ENCODE measurements at regions not wholly inside any gene's neighbourhood (a gene's known extent, or its start where the extent isn't known, plus 50 kb on each side); places are given as distances from the start of the nearest gene placed in this dataset.

DNA sequence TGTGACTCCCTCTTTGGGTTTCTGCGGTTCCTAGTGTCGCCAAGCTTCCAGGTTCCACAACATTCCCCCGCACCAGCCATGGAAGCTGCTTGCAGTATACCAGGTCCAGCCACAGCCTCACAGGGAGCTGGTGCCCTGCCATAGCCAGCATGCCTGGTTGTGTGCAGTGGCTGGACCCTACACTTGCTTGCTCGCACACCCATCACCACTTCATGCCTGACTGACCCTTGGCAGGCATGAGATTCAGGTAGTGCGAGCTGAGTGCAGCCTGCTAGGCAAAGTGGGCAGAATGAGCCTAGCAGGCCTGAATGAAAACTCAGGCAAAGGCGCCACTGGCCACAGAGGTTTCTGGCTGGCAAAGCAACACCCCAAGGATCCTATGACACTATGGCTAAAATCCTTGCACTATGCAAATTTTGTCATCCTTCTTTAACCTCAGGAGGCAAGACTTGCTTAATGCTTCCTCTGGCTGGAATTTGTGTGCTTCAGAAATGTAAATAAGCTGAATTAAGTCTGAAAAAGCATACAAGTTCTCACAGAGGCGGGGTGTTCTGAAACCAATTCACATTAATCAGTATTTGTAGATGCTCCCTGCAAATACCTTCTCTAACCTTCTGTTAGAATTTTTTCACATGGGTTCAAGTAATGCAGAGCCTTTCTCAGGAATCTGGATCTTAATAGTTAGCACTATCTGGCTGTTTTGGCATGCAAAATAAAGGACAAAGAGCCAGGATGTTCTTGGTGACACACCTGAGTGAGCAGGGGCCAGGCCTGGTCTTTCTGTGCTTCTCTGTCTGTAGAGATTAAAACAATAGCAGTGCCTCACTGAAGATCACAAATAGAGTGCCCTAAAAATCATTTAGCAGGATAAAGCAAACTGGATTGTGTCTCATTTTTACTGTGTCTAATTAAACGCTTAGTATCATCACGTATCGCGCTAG lies 256.9 kb downstream of the GPATCH2 start:
- DNase-seq: no peak

DNA sequence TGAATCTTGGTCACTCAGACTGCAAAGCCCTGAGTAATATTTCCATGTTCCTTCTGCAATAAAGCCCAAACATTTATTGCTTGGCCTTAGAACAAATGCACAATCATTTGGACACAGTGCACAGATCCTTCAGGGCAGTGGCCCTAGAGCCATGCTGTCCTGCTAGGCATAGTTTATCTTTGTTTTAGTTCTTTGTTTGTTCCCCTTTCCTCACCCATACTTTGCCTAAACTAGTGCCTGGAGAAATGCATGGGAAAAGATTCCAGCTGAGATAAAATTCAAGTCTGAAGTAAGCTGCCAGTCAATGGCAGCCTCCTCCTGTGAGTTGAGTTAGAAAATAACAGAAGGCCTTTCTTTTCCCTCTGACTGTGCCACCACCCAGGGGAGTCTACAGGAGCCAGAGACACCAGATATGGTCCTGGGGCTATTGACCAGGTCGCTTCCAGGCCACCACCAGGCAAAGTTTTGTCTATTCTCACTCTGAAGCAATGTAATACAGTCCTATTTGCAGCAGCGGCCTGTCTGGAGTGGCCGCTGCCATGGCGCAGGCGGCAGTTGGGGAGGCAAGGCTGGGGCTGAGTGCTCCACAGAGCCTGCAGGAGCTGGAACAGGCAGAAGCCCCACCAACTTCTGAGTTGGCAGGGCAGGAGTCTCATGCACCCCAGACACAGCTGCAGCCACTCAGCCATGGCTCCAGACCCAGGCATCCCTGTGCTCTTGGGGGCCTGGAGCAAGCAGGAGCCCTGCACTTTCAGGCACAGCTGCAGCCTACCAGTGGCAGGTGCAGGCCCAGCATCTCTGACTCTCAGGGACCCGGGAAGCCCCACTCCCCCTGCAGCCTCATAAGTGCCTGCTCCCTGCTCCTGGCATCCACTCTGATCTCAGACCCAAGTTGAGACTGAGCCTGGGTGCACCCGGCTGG lies 258.6 kb downstream of the GPATCH2 start:
- no peak for DNase-seq

DNA sequence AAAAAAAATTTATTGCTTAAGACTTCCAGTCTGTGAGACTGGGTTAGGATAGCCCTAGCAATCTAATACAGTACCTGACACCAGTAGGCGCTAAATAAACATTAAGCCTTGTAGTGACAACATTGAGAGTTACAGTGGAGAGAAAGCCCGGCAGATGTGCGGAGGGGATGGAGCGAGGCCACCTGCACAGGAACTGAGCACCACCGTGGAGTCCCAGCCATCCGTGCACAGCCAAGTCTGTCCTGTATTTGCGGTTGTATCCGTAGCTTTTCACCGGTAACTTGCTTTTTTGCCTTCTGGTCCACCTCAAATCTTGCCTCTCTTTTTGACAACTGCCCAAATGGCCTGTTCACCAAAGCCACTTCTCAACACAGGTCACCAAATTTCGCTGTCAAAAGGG lies 260.1 kb downstream of the GPATCH2 start:
- DNase-seq: no peak

DNA sequence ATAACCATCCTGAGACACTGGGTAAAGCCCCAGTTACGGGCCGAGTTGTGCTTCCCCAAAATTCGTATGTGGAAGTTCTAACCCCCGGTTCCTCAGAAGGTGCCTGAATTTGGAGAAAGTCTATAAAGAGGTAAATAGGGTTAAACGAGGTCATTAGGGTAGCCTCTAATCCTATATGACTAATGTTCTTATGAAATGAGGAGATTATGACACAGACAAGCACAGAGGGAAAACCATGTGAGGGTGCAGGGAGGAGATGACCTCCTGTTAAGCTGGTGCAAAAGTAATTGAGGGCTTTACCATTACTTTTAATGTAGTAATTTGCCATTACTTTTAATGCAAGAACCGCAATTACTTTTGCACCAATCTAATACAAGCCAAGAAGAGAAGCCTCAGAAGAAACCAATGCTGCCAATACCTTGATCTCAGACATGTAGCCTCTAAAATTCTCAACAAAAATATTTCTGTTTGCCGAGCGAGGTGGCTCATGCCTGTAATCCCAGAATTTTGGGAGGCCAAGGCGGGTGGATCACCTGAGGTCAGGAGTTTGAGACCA lies 260.8 kb downstream of the GPATCH2 start:
- no peak for DNase-seq

DNA sequence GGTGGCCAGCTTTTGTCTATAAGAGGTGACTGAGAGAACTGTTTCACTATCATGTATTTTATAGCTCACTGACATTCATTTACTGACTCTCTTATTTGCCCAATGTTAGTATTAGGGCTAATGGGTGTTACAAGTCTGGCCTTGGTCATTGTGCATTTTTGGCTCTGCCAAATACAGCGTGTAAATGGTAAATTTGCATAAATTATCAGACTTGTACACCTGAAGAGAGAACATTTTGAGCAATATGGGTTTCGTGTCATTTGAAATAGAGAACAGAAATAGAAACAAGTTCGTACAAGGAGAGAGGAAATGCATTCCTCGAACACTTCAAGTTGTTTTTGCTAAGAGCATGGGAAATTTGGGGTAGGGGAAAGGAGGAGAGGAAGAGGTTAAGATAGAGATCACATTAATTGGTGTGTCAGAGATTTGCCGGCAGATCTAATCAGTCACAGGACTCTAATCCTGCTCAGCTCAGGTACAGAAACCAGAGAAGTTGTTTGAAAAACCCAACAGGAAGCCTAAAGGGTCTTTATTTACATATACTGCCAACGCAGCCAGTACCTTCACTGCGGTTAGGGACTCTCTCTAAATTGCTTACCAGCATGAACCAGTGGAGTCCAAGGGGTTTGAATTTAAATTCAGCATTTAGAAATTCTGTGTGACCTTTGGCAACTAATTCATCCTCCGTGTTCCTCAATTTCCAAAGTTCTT lies 261.5 kb downstream of the GPATCH2 start:
- DNase-seq: no peak

DNA sequence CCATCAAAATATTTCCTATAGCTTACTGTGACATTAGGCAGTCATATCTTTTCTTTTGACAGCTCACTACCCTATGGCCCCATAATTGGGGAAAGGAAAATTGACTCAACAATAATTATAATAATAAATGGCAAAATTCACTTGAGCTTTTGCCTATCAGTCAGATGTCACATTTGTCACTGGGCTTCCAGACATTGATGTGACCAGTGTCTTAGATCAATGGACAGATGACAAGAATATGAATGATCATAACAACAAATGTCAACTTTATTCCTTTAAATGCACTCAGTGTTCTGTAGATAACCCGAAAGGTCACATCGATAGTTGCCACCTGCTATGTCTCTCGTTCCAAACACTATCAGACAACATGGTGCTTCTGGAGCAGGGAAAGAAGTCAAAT lies 266.7 kb downstream of the GPATCH2 start:
- no peak for DNase-seq

DNA sequence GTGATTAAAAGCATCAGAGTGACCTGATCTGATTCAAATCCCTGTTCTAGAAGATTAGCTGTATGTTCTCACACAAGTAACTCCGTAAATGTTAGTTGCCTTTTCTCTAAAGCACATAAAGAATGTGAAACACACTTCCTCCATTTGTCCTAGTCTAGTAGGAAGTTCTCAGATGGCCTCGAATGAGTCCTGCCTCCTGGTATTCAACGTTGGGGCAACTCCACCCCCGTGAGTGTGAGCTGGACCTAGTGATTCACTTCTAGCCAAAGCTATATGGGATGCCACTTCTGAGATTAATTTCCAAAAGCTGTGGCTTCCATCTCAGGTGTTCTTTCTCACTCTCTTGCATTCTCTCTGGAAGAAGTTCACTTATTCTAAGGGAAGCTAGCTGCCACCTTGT lies 267.6 kb downstream of the GPATCH2 start:
- DNase-seq: no peak

DNA sequence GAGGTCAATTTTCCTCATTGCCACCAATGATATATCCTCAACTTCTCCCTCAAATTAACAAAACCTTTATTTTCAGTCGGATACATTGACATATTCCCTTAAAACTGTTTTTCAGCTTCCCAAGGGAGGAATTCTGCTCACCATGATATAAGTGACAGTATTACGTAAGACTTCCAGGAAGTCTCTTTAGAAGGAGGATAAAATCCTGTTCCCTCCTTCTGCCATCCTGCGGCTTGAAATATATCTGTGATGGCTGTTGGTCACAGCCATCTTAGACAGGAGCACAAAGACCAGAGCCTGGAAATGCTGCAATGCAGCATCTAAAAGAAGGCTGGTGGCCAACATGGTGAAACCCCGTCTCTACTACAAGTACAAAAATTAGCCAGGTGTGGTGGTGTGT lies 270.4 kb downstream of the GPATCH2 start:
- no peak for DNase-seq

DNA sequence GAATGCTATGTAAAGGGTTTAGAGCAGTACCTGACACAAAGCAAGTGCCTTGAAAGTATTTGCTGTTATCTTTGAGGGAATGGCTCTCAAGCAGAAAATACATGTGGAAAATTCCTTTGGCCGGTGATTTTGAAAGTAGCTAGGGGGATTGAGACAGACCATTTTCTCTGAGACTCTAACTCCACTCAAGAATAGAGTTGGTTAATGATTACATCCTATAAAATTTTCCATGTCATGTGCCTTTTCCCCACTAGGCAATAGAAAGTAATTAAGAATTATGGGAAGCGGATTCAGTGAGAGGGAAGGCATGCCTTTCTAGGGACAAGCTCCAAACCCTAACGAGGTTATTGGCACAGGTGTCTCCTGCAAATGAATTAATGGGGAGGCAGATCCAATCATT lies 276.0 kb downstream of the GPATCH2 start:
- no peak for DNase-seq

DNA sequence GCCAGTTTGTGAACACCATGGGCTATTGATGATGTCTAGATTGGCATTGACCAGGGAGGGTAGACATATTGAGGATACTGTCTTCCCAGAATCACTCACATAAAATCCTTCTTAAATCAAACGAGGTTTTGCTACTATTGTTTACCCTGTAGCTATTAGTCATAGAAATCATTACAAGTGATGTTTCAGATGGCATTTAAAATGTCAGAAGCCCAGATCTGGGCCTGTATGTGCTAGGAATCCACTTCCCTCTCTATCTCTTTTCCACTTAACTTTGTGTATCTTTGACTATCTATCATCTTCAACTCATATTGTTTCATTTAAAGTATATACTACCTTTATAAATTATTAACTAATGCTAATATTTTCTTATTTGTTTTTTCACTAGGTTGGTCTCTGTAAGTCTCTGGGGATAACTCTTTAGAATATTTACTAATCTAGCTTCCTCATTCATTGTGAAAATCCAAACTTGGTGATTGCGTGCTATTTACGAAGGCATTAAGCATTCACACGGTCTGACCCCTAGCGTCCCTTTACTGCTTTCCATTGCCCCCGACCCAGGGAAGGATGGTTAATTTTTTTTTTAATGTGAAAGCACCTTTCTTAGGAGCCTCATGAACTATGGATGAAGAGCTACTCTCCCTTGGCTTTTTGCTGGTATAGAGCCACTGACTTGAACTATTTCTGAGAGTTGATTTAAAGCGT lies 281.8 kb downstream of the GPATCH2 start:
- DNase-seq: no peak

DNA sequence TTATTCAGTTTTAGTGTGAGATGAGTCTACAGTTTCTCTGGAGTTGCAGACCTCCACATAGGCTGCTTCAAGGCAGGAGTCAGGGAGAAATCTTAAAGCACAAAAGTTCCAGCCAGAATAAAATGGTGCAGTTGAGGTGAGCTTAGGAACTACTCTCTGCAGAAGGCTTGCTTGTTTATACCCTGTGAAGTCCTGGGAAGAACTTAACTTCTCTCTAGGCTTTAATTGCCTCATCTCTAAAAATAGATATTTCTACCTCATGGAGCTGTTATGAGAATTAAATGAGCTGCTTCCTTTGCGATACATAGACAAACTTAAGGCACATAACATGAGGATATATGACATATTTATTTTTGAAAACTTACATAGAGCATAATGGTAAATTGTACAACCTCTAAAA lies 286.2 kb downstream of the GPATCH2 start:
- no peak for DNase-seq

DNA sequence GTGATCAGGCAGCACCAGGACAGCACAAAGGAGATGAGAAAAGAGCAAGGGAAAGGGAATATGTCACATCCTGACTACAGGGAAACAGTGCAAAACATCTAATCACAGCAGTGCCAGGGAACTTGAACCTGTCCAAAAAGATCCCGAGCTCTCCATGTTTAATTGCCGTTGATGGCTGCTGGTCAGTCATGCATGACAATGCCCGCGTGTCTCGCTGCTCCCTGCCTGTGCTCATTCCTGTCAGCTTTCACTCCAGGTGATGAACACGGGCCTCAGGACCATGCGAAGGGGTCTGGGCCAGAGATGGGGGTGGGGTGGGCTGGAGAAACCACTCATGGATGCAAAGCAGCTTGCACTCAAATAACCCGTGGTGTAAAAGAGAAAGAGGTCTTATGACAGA lies 287.0 kb downstream of the GPATCH2 start:
- DNase-seq: no peak

DNA sequence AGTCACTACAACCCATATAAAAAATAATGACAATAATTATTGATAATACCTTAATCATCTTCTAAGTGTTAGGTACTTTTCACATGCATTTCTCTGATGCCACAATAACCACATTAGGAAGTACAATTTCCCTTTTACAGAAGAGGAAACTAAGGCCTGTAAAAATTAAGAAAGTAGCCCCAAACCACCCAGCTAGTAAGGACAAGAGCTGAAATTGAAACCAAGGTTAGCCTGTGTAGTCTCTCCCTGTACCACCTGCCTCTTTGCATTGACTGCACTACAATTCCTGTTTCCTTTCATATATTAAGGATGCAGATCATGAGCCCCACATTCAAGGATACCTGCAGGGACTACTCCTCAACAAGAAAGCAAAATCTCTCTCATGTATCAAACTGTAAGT lies 288.8 kb downstream of the GPATCH2 start:
- DNase-seq: no peak

DNA sequence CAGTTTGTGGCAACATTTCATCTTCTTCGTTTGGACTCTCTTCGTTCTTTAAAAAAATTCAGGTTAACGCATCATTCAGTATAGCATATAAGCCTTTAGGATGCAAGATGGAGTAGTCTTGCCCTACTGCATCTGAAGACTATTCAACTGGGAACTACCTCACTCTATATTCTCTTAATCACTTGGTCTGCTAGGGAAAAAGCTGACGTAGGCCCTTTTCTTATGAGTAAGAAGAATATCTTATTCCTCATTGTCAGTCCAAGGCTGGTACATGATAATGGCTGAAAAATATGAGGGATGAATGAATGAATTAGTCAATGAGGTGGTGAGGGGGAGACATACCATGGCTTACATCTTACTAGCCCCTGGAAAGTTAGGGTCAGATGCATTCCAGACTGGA lies 294.2 kb downstream of the GPATCH2 start:
- no peak for DNase-seq

DNA sequence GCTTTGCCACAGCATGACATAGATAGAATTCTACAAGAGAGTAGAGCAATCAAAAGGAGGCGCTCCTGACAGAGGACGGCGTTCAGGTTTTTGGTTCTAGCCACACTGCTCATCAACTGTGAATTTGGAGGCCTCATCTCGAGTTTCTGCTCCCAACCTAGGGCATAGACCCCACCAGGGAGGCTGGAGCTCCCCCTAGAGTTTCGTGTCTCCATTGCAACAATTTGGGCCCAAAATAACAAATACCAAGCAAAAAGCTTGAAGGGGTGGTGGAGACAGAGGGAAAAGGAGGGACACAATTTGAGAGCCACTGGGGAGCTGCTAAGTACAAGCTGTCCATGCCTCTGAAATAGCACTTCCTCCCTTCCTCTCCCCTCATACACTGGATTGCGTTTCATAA lies 297.0 kb downstream of the GPATCH2 start:
- DNase-seq: no peak

DNA sequence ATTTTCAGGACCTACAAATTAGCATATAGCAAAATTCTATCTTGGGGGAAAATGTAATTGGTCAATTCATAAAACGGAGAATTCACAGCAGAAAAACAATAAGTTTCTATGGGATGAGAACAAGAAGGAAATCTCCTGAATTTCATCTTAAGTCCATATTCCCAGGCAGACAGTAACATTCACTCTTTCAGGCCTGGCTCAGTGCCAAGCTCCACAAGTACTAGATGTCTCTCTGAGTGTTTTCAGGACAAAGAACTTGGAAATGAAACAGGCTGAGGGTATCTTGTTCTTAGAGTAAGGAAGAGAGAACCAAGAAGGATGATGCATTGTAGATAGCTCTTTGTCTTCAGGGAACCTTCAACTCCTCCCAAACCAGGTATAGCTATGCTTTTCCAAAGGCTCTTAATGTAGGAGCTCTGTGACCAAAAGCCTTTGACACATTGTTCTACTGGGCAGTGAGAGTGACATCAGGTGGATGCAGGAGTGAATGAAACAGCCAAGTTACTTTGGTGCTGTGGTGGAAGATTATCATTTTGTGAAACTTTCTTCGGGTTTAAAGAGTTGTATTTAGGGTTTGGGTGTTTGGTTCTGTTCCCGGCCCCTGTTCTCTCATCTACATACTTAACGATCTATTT lies 298.3 kb downstream of the GPATCH2 start:
- DNase-seq: no peak

DNA sequence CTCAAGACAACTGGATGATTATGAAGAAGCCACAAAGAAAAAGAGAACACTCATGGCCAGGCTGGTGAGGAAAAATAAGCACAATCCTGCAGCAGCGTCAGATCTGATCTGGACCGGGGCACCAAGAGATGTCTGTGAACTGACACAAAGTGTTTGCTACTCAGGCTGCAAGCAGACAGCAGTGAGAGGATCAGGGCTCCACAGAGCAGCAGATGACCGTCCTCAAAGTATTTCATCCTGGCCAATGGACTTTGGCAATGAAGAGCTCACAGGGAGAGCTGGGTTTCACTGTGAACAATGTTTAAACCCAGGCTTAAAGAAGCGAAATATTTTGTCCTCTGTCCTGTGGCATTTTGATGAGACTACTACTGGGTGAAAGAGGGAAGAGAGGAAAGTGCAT lies 299.2 kb downstream of the GPATCH2 start:
- DNase-seq: no peak

DNA sequence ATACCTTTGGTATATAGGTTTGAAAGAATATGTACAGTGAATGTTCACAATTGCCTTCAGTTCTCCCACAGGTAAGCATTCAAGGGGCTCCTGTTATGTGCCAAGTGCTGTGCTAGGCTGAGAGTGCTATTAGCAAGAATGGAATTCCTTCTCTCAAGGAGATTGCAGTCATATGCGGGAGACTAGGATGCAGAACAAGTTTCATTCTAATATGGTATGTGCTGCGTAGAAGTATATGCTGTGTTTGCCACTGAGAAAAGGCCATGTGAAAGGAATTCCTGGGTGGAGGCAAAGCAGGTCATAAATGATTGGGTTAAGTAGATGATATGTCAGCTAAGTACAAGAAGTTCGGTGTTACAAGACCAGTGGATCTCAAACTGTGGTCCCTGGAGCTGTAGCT lies 303.0 kb downstream of the GPATCH2 start:
- no peak for DNase-seq

DNA sequence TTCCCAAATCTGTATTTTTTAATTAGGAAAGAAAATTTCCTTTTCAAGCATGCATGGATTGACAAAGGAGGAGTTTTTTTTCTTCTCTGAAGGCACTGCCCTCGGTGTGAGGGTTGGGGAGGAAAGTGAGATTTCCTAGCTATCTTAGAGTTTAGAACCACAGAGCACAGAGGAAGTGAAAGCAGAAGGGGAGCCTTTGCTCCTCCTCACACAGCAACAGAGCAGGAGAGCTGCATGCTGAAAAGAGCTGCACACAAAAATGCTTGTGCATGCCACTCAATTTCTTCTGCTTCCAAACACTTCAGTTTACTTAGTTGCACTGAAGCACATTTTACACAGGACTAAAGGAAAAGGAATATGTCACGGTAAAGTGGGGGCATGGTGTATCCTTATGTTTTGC lies 308.1 kb downstream of the GPATCH2 start:
- DNase-seq: no peak

DNA sequence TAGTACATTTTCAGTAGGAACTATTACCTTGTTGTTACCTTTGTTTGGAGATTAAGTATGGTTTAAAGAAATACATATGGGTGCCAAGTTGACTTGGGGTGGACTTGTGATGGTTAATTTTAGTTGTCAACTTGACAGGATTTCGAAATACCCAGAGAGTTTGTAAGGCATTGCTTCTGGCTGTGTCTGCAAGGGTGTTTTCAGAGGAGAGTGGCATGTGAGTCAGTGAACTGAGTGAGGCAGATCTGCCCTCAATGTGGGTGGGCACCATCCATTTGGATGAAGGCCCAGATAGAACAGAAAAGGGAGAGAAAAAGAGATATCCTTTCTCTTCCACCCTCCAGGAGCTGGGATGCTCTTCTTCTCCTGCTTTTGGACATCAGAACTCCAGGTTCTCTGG lies 315.5 kb downstream of the GPATCH2 start:
- DNase-seq: no peak

DNA sequence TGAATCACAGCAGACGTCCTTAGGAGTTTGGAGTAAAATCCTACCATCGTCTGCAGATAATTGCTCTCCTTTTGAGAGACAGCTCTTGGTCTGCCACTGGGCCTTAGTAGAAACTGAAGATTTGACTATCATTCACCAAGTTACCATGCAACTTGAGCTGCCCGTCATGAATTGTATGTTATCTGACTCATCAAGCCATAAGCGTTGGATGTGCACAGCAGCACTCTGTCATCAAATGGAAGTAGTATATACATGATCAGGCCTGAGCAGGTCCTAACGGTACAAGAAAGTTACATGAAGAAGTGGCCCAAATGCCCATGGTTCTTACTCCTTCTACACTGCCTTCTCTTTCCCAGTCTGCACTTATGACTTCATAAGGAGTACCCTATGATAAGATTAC lies 317.8 kb downstream of the GPATCH2 start:
- no peak for DNase-seq
